Smooth muscle cell (in vitro differentiated cells): ENCODE measurements at regions not wholly inside any gene's neighbourhood (a gene's known extent, or its start where the extent isn't known, plus 50 kb on each side); places are given as distances from the start of the nearest gene placed in this dataset.

ENCODE experiments used
- DNase-seq: peaks from one replicate; lab custom pipeline; 2025; ENCODE audit not compliant: unreplicated experiment; lab: John Stamatoyannopoulos, UW
- H2AFZ ChIP-seq: fragments of 200-600 bp; sonication (generic); 2 replicates; pipeline ENCODE4 v1.6.0; 2016; ENCODE audit warnings: antibody characterized with exemption, low read depth, mild to moderate bottlenecking
- H3F3A ChIP-seq: fragments of 200-600 bp; sonication (generic); 2 replicates; pipeline ENCODE4 v1.6.0; 2017; ENCODE audit warnings: antibody characterized with exemption, low read depth
- H3K27ac ChIP-seq: fragments of 200-600 bp; sonication (generic); 2 replicates; pipeline ENCODE4 v1.5.1; 2016; ENCODE audit warnings: low read depth, mild to moderate bottlenecking
- H3K27me3 ChIP-seq: fragments of 200-600 bp; sonication (generic); 2 replicates; pipeline ENCODE4 v1.6.1; 2016; ENCODE audit warnings: low read depth, mild to moderate bottlenecking
- H3K36me3 ChIP-seq: fragments of 200-600 bp; sonication (generic); 2 replicates; pipeline ENCODE4 v1.5.1; 2016; ENCODE audit warnings: low read depth
- H3K4me1 ChIP-seq: fragments of 200-600 bp; sonication (generic); 2 replicates; pipeline ENCODE4 v1.5.1; 2016; ENCODE audit warnings: low read depth
- H3K4me2 ChIP-seq: fragments of 200-600 bp; sonication (generic); 2 replicates; pipeline ENCODE4 v1.6.0; 2016; ENCODE audit warnings: mild to moderate bottlenecking
- H3K4me3 ChIP-seq: fragments of 200-600 bp; sonication (generic); 2 replicates; pipeline ENCODE4 v1.5.1; 2016; ENCODE audit warnings: mild to moderate bottlenecking
- H3K79me2 ChIP-seq: fragments of 200-600 bp; sonication (generic); 2 replicates; pipeline ENCODE4 v1.6.0; 2016; ENCODE audit warnings: low read depth, mild to moderate bottlenecking
- H3K9ac ChIP-seq: fragments of 200-600 bp; sonication (generic); 2 replicates; pipeline ENCODE4 v1.6.0; 2016; ENCODE audit warnings: low read depth
- H3K9me3 ChIP-seq: fragments of 200-600 bp; sonication (generic); replicated peaks from 2 replicates; pipeline ENCODE4 v1.5.1; 2016; ENCODE audit warnings: low read depth
- H4K20me1 ChIP-seq: fragments of 200-600 bp; sonication (generic); 2 replicates; pipeline ENCODE4 v1.6.0; 2016; ENCODE audit warnings: low read depth
- CTCF ChIP-seq: fragments of 200-600 bp; sonication (generic); IDR thresholded peaks from 2 replicates; pipeline ENCODE4 v1.5.1; 2017; ENCODE audit warnings: borderline replicate concordance, mild to moderate bottlenecking, antibody characterized with exemption; ENCODE audit not compliant: insufficient read depth, poor library complexity, severe bottlenecking
- WGBS: methylation state at CpG from one replicate; pipeline ENCODE4 v1.1.7; 2016; ENCODE audit warnings: low lambda C conversion rate; 5-methylcytosine and 5-hydroxymethylcytosine counted together

GRCh38 chr9:78605041-78606000, 308.4 kb downstream of the PSAT1 start:
- no peak overlapping the region for H3K27ac ChIP-seq
- H2AFZ ChIP-seq, result peak overlapping the region; percentile 81
- WGBS, result 23% methylated on average over 16 of the region's 16 CpGs
- no peak overlapping the region for H3K9ac ChIP-seq
- peak overlapping the region; percentile 76 for H3K4me2 ChIP-seq
- TF ChIP-seq CTCF, result no peak
- H3K79me2 ChIP-seq, result no peaks in the 10 kb centered on the region
- H3K36me3 ChIP-seq, result no peaks in the 10 kb centered on the region
- H3K4me3 ChIP-seq, result no peak overlapping the region
- peaks cover 31% of the 10 kb centered on the region for H3K4me1 ChIP-seq
- H4K20me1 ChIP-seq, result no peaks in the 10 kb centered on the region
- peaks cover 14% of the 10 kb centered on the region for H3F3A ChIP-seq
- H3K27me3 ChIP-seq, result peaks cover 9% of the 10 kb centered on the region
- DNase-seq, result no peak
- H3K9me3 ChIP-seq, result no peaks in the 10 kb centered on the region

- no peak overlapping the region for H3K9ac ChIP-seq
- no peaks in the 10 kb centered on the region for H3K9me3 ChIP-seq
- WGBS, result 40% methylated on average over 5 of the region's 5 CpGs
- H3K36me3 ChIP-seq, result no peaks in the 10 kb centered on the region
- DNase-seq, result no peak
- no peak overlapping the region for H3K27ac ChIP-seq
- no peak overlapping the region for H2AFZ ChIP-seq
- H3K4me2 ChIP-seq, result no peak overlapping the region
- H3K79me2 ChIP-seq, result no peaks in the 10 kb centered on the region
- no peaks in the 10 kb centered on the region for H4K20me1 ChIP-seq
- peaks cover 31% of the 10 kb centered on the region for H3K4me1 ChIP-seq
- H3K27me3 ChIP-seq, result peaks cover 12% of the 10 kb centered on the region
- no peak overlapping the region for H3K4me3 ChIP-seq
- TF ChIP-seq CTCF, result no peak
- H3F3A ChIP-seq, result peaks cover 14% of the 10 kb centered on the region
Observed at GRCh38 chr9:78606001-78606379, 309.1 kb downstream of the PSAT1 start.

- WGBS, result 82% methylated on average over 5 of the region's 5 CpGs
- no peak for TF ChIP-seq CTCF
- H3K79me2 ChIP-seq, result no peaks in the 10 kb centered on the region
- no peak overlapping the region for H3K4me2 ChIP-seq
- peaks cover 25% of the 10 kb centered on the region for H3K4me1 ChIP-seq
- DNase-seq, result no peak
- peaks cover 14% of the 10 kb centered on the region for H3K27me3 ChIP-seq
- H3F3A ChIP-seq, result peaks cover 14% of the 10 kb centered on the region
- H3K4me3 ChIP-seq, result no peak overlapping the region
- no peak overlapping the region for H3K9ac ChIP-seq
- no peaks in the 10 kb centered on the region for H3K36me3 ChIP-seq
- H3K27ac ChIP-seq, result no peak overlapping the region
- no peaks in the 10 kb centered on the region for H4K20me1 ChIP-seq
- H3K9me3 ChIP-seq, result no peaks in the 10 kb centered on the region
- no peak overlapping the region for H2AFZ ChIP-seq
Observed at GRCh38 chr9:78607853-78608252, 310.9 kb downstream of the PSAT1 start.
